ENCODE measurements at regions not wholly inside any gene's neighbourhood (a gene's known extent, or its start where the extent isn't known, plus 50 kb on each side); places are given as distances from the start of the nearest gene placed in this dataset.
"Not testable (repeated sequence)": the region's sequence is repeated elsewhere in the genome, so short reads cannot be mapped to it uniquely, and the experiment has no call there.

- H3K4me3 ChIP-seq (ENCODE audit: low read depth, low read length), result no peak overlapping the region
- DNase-seq (ENCODE audit: low read depth), result no peak
These were observed 645.8 kb upstream of the TBL1XR1 start for GRCh38 chr3:177842743-177843734.

- no peak overlapping the region for H3K4me3 ChIP-seq (ENCODE audit: low read depth, low read length)
- no peak for DNase-seq (ENCODE audit: low read depth)
These were observed 654.9 kb upstream of the TBL1XR1 start for GRCh38 chr3:177852001-177852807.

GRCh38 chr3:177855021-177855420, 657.7 kb upstream of the TBL1XR1 start:
- no peak for DNase-seq (ENCODE audit: low read depth)
- no peak overlapping the region for H3K4me3 ChIP-seq (ENCODE audit: low read depth, low read length)

- DNase-seq (ENCODE audit: low read depth), result no peak
- no peak overlapping the region for H3K4me3 ChIP-seq (ENCODE audit: low read depth, low read length)
These were observed 662.9 kb upstream of the TBL1XR1 start for GRCh38 chr3:177860184-177860583.

- no peak for DNase-seq (ENCODE audit: low read depth)
- H3K4me3 ChIP-seq (ENCODE audit: low read depth, low read length), result no peak overlapping the region
These were observed 665.7 kb upstream of the TBL1XR1 start for GRCh38 chr3:177862962-177863491.

- H3K4me3 ChIP-seq (ENCODE audit: low read depth, low read length); DNase-seq (ENCODE audit: low read depth): not testable (repeated sequence)
These were observed 665.0 kb upstream of the KCNMB2 start for GRCh38 chr3:177871267-177871666.

- H3K4me3 ChIP-seq (ENCODE audit: low read depth, low read length), result no peak overlapping the region
- DNase-seq (ENCODE audit: low read depth), result no peak
These were observed 658.0 kb upstream of the KCNMB2 start for GRCh38 chr3:177878192-177878591.

GRCh38 chr3:177878957-177879356, 657.3 kb upstream of the KCNMB2 start:
- H3K4me3 ChIP-seq (ENCODE audit: low read depth, low read length), result no peak overlapping the region
- DNase-seq (ENCODE audit: low read depth), result no peak

- DNase-seq (ENCODE audit: low read depth), result no peak
- no peak overlapping the region for H3K4me3 ChIP-seq (ENCODE audit: low read depth, low read length)
These were observed 654.9 kb upstream of the KCNMB2 start for GRCh38 chr3:177881351-177881750.

- no peak overlapping the region for H3K4me3 ChIP-seq (ENCODE audit: low read depth, low read length)
- DNase-seq (ENCODE audit: low read depth), result no peak
These were observed 654.0 kb upstream of the KCNMB2 start for GRCh38 chr3:177882124-177882648.

- no peak for DNase-seq (ENCODE audit: low read depth)
- no peak overlapping the region for H3K4me3 ChIP-seq (ENCODE audit: low read depth, low read length)
These were observed 653.1 kb upstream of the KCNMB2 start for GRCh38 chr3:177883091-177883490.

GRCh38 chr3:177883957-177884356, 652.3 kb upstream of the KCNMB2 start:
- DNase-seq (ENCODE audit: low read depth), result no peak

GRCh38 chr3:177885063-177885462, 651.2 kb upstream of the KCNMB2 start:
- no peak for DNase-seq (ENCODE audit: low read depth)
- no peak overlapping the region for H3K4me3 ChIP-seq (ENCODE audit: low read depth, low read length)

More at GRCh38 chr3:177883957-177884356, 652.3 kb upstream of the KCNMB2 start:
- H3K4me3 ChIP-seq (ENCODE audit: low read depth, low read length), result no peak overlapping the region

GRCh38 chr3:177886501-177886900, 649.7 kb upstream of the KCNMB2 start:
- no peak overlapping the region for H3K4me3 ChIP-seq (ENCODE audit: low read depth, low read length)
- DNase-seq (ENCODE audit: low read depth), result no peak

- no peak overlapping the region for H3K4me3 ChIP-seq (ENCODE audit: low read depth, low read length)
- DNase-seq (ENCODE audit: low read depth), result no peak
These were observed 648.8 kb upstream of the KCNMB2 start for GRCh38 chr3:177887475-177887874.

- no peak for DNase-seq (ENCODE audit: low read depth)
- no peak overlapping the region for H3K4me3 ChIP-seq (ENCODE audit: low read depth, low read length)
These were observed 647.1 kb upstream of the KCNMB2 start for GRCh38 chr3:177889161-177889560.

- H3K4me3 ChIP-seq (ENCODE audit: low read depth, low read length), result no peak overlapping the region
- no peak for DNase-seq (ENCODE audit: low read depth)
These were observed 646.4 kb upstream of the KCNMB2 start for GRCh38 chr3:177889652-177890358.

- DNase-seq (ENCODE audit: low read depth), result no peak
These were observed 645.9 kb upstream of the KCNMB2 start for GRCh38 chr3:177890359-177890683.

GRCh38 chr3:177891569-177891968, 644.7 kb upstream of the KCNMB2 start:
- H3K4me3 ChIP-seq (ENCODE audit: low read depth, low read length); DNase-seq (ENCODE audit: low read depth): not testable (repeated sequence)

More at GRCh38 chr3:177890359-177890683, 645.9 kb upstream of the KCNMB2 start:
- no peak overlapping the region for H3K4me3 ChIP-seq (ENCODE audit: low read depth, low read length)

All from skeletal muscle cell (primary cell).